Lung (tissue), 11 donors: ENCODE measurements at regions not wholly inside any gene's neighbourhood (a gene's known extent, or its start where the extent isn't known, plus 50 kb on each side); places are given as distances from the start of the nearest gene placed in this dataset.

Source experiments
- ATAC-seq: fragments of 200-7000 bp; cut with Tn5 transposase; one replicate; pipeline ENCODE4 v1.9.1; 2020; ENCODE audit warnings: moderate number of reproducible peaks; ENCODE audit not compliant: insufficient read depth, low FRiP score
- DNase-seq, 3 donors: peaks; one replicate each; pipeline ENCODE4 v3.0.0-alpha.2; 2013 to 2017
- H3K27ac ChIP-seq, 2 donors: one replicate each; pipeline ENCODE4 v1.5.1; 2013; ENCODE audit warnings: mild to moderate bottlenecking in 2 of 2, moderate library complexity in 2 of 2, control low read depth in 1 of 2, inconsistent platforms in 1 of 2, low read depth in 1 of 2, low read length in 1 of 2
- H3K27me3 ChIP-seq, 3 donors: one replicate each; pipeline ENCODE4 v1.5.1; 2013; ENCODE audit warnings: low read length in 2 of 3; ENCODE audit not compliant: control insufficient read depth in 3 of 3, insufficient read depth in 3 of 3
- H3K36me3 ChIP-seq, 4 donors: one replicate each; pipeline ENCODE4 v1.5.1; 2013; ENCODE audit warnings: low read length in 4 of 4, mild to moderate bottlenecking in 1 of 4, moderate library complexity in 1 of 4; ENCODE audit not compliant: control insufficient read depth in 4 of 4, insufficient read depth in 4 of 4
- H3K4me1 ChIP-seq, 5 donors: one replicate each; pipeline ENCODE4 v1.5.1; 2013; ENCODE audit warnings: low read length in 5 of 5, mild to moderate bottlenecking in 2 of 5, moderate library complexity in 1 of 5; ENCODE audit not compliant: control insufficient read depth in 5 of 5, insufficient read depth in 5 of 5
- H3K4me3 ChIP-seq: one replicate; pipeline ENCODE4 v1.5.1; 2013; ENCODE audit warnings: mild to moderate bottlenecking, control low read depth, moderate library complexity
- H3K9ac ChIP-seq, 2 donors: one replicate each; pipeline ENCODE4 v1.5.1; 2013; ENCODE audit warnings: low read length in 2 of 2, control low read depth in 1 of 2; ENCODE audit not compliant: insufficient read depth in 1 of 2
- H3K9me3 ChIP-seq, 4 donors: one replicate each; pipeline ENCODE4 v1.5.1; 2013; ENCODE audit warnings: low read length in 3 of 4, mild to moderate bottlenecking in 1 of 4, moderate library complexity in 1 of 4; ENCODE audit not compliant: control insufficient read depth in 4 of 4, insufficient read depth in 3 of 4
- WGBS, 2 donors: extraction: QIAGEN DNeasy Blood & Tissue Kit; methylation state at CpG; one replicate each; pipeline ENCODE4 v1.1.7; 2013; 5-methylcytosine and 5-hydroxymethylcytosine counted together
- TF ChIP-seq, protein P1 (sequence below): IDR thresholded peaks from 2 replicates; pipeline ENCODE4 v1.5.1; 2012; ENCODE audit warnings: mild to moderate bottlenecking; ENCODE audit errors: control extremely low read depth, extremely low read depth
- donor health status: control.
- donor health status: control.
- donor health status: Bipolar disorder and iron deficiency.
- donor health status: healthy.
- donor health status: DM: yes; HTN: yes; CAD: no.

DNA sequence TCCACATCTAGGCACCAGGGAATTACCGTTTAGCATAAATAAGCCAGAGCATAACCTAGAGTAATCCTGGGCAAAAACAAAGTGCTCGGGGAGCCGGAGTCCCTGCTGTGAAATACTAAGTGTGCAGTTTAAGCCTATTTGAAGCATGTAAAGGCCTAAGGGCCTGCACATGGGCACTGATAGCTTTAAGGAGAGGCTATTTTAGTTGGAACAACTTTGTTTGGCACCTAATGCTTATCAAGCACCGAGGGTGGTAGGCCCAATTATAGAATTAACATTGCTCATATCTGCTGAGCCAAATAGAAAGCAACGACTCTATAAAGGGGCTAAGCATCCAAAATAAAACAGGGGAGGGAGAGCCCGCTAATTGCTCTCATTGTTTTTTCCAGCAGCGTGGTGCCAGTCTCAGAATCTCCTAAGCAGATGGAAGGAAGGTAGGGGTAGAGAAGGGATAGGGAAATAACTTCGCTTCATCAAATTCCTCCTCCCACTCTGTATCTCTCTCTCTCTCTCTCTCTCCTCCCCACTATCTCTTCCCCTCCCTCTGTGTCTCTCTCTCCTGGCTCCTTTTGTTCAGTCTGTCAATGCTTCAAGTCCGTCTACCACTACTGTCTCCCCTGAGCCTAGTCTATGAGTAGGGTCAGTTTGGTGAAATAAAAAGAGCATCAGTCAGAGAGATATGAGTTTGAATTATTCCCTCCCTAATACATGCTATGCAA is 292.8 kb downstream of the NXPE2 start:
- H3K9me3 ChIP-seq: no peaks in the 10 kb centered on the region

DNA sequence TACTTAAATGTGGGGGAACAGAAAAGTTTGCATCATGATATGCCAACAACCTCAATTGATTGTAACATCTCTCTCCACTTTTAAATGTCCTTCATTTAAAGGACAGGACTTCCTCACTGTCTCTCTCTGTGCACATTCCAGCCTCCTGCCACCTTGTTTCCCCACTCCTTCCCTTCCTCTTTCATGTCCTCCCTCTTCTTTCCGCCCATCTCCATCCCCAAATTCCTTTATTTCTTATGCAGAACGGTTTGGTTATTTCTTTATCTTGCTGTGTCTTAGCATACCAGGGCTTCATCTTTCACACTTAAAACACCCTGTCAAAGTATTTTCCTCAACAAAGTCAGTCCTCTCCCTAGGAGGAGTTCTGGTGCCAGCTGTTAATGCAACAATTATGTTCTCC is 293.8 kb downstream of the NXPE2 start:
- no peaks in the 10 kb centered on the region for H3K27me3 ChIP-seq
- H3K4me3 ChIP-seq: no peak overlapping the region
- no peak for ATAC-seq
- H3K4me1 ChIP-seq: peaks cover 0 to 8% (median 0%) of the 10 kb centered on the region in 5 donors
- no peak overlapping the region for H3K9ac ChIP-seq
- no peaks in the 10 kb centered on the region for H3K9me3 ChIP-seq
- no peak overlapping the region for H3K27ac ChIP-seq
- no peaks in the 10 kb centered on the region for H3K36me3 ChIP-seq
- TF ChIP-seq, protein P1, sequence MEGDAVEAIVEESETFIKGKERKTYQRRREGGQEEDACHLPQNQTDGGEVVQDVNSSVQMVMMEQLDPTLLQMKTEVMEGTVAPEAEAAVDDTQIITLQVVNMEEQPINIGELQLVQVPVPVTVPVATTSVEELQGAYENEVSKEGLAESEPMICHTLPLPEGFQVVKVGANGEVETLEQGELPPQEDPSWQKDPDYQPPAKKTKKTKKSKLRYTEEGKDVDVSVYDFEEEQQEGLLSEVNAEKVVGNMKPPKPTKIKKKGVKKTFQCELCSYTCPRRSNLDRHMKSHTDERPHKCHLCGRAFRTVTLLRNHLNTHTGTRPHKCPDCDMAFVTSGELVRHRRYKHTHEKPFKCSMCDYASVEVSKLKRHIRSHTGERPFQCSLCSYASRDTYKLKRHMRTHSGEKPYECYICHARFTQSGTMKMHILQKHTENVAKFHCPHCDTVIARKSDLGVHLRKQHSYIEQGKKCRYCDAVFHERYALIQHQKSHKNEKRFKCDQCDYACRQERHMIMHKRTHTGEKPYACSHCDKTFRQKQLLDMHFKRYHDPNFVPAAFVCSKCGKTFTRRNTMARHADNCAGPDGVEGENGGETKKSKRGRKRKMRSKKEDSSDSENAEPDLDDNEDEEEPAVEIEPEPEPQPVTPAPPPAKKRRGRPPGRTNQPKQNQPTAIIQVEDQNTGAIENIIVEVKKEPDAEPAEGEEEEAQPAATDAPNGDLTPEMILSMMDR: no peak
- 44 to 45% methylated on average over 2 of the region's 2 CpGs for WGBS, 2 donors
- DNase-seq: no peak

More for the DNA sequence above, 292.8 kb downstream of the NXPE2 start:
- Histone ChIP-seq H3K27me3 (no peaks in the 10 kb centered on the region), H3K4me3 (no peak overlapping the region), H3K4me1 (peaks cover 0 to 8% (median 0%) of the 10 kb centered on the region in 5 donors), H3K27ac (no peak overlapping the region), H3K36me3 (no peaks in the 10 kb centered on the region), H3K9ac (no peak overlapping the region)
- TF ChIP-seq, protein P1: no peak
- DNase-seq (no peak), ATAC-seq (no peak)
- WGBS, 2 donors: 89 to 91% methylated on average over 9 of the region's 9 CpGs

DNA sequence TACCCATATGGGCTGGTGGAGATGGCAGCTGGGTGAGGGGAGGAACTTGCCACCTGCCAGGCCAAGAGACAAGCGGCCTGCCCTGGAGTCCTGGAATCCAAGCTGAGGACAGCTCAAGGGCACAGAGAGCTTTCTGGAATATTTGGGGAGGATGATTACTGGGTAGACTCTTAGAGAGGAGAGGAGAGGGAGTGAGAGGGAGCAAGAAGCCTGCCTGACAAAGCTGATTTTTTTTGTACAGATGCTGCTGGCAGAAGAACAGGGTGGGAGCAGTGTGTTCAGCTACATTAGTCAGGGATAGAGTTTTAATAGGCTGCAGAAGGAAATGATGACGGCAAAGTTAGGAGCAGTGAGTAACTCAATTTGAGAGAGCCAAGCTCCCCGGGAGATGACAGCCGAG is 299.3 kb downstream of the NXPE2 start:
- Histone ChIP-seq H3K27ac (no peak overlapping the region), H3K27me3 (no peaks in the 10 kb centered on the region), H3K9ac (no peak overlapping the region), H3K36me3 (no peaks in the 10 kb centered on the region), H3K4me3 (no peak overlapping the region), H3K9me3 (peaks cover 0 to 5% (median 0%) of the 10 kb centered on the region in 4 donors), H3K4me1 (peaks cover 0 to 5% (median 0%) of the 10 kb centered on the region in 5 donors)
- DNase-seq (peak; percentile 15 to 57 (median 22)), ATAC-seq (no peak)
- TF ChIP-seq, protein P1: no peak
- WGBS, 2 donors: 75 to 89% methylated on average over 4 of the region's 4 CpGs

DNA sequence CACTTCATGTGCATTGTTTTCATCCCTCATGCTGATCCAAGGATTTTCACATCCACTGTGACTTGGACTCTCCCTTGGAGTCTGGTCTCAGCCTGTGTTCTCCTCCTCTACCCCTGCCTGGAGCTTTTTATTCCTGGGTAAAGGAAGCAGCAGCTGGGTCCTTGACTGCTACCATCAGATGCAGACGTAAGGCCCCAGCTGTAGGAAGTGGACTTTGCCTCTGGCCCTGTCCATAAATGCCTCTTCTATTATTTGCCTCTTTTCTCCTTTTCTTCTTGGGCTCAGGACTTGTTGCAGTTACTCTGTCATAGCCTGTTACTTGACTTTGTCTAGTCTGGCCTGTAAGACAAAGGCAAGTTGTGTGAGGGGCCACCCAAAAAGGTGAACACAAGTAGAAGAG is 303.8 kb downstream of the NXPE2 start:
- Histone ChIP-seq H3K36me3 (no peaks in the 10 kb centered on the region), H3K9ac (no peak overlapping the region), H3K27ac (no peak overlapping the region), H3K4me3 (no peak overlapping the region), H3K4me1 (peaks cover 0 to 5% (median 0%) of the 10 kb centered on the region in 5 donors), H3K27me3 (peaks cover 0 to 3% (median 0%) of the 10 kb centered on the region in 3 donors), H3K9me3 (peaks cover 0 to 5% (median 0%) of the 10 kb centered on the region in 4 donors)
- ATAC-seq: no peak
- WGBS, 2 donors: 70 to 82% methylated on average over 1 of the region's 1 CpG
- DNase-seq: no peak
- TF ChIP-seq, protein P1: no peak
